HG03457 (cell line): ENCODE measurements at regions not wholly inside any gene's neighbourhood (a gene's known extent, or its start where the extent isn't known, plus 50 kb on each side); places are given as distances from the start of the nearest gene placed in this dataset.

ENCODE experiments used
- ATAC-seq: cut with Tn5 transposase; IDR thresholded peaks from one replicate; pipeline ENCODE4 v1.9.1; 2021; ENCODE audit warnings: moderate number of reproducible peaks; ENCODE audit not compliant: unreplicated experiment

- no peak for ATAC-seq
Measured at GRCh38 chr3:117063930-117064329, 354.4 kb downstream of the TUSC7 start.

GRCh38 chr3:117068301-117068700 is 358.7 kb downstream of the TUSC7 start:
- ATAC-seq, result no peak

- ATAC-seq, result no peak
Measured at GRCh38 chr3:117074826-117075225, 365.2 kb downstream of the TUSC7 start.

- ATAC-seq, result no peak
Measured at GRCh38 chr3:117079997-117080396, 370.4 kb downstream of the TUSC7 start.

- ATAC-seq, result no peak
Measured at GRCh38 chr3:117080872-117081271, 371.3 kb downstream of the TUSC7 start.

DNA sequence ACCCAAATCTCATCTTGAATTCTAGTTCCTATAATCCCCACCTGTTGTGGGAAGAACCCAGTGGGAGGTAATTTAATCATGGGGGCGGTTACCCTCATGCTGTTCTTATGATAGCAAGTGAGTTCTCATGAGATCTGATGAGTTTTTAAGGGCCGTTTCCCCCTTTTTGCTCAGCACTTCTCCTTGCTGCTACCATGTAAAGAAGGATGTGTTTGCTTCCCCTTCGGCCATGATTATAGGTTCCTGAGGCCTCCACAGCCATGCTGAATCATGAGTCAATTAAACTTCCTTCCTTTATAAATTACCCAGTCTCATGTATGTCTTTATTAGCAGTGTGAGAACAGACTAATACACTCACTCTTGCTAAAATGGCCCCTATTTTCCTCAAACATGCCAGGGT is 374.7 kb downstream of the TUSC7 start:
- ATAC-seq, result no peak

DNA sequence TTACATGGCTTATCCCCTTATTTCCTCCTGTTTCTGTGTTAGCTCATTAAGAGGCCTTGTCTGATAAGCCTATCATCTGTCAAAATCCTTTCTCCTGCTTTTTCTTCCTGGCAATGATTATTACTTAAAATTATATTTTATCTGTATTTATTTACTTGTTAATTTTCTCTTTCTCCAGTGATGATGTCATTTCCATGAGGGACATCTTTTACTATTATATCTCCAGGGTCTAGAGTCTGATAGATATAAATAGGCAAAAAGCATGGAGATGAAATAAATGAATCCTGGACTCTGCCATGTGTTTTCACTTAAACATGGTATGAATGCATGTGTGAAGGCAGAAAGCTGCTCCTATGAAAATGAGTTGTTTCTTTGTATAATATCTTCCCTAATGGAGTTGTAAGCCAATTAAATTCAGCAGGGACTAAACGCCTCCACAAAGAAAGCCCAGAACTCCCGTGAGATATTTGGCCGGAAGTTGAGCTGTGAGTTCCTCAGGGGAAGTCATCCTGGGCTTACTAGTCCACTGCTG is 375.2 kb downstream of the TUSC7 start:
- no peak for ATAC-seq

DNA sequence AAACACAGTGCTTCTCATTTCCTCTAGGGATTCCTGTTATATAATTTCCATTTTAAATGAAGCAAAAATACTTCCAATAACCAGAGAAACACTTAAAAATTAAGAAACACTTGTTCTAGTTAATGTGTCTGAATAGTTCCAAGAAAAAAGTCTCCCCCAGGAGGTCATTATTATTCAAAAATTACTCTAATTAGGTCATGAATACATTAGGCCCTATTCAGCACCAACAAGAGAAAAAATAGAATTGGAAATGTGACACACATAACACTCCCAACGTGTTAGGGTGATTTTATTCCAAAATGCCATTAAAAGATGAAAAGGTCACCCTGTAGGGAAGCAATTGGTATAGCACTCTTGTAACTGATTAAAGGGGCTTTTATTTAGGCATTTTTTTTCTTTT is 382.1 kb downstream of the TUSC7 start:
- ATAC-seq, result no peak

DNA sequence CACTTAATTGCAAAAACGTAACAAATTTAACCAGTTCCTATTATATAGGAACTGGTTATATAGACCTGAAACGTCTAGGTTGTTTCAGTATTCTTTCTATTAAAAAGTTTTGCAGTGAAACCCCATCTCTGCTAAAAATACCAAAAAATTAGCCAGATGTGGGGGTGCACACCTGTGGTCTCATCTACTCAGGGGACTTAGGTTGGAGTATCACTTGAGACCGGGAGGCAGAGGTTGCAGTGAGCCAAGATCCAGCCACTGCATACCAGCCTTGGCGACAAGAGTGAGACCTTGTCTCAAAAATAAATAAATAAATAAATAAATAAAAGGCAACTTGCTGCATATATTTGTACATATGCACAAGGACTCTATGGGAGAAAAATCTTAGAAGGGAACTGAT is 387.0 kb downstream of the TUSC7 start:
- ATAC-seq, result no peak

DNA sequence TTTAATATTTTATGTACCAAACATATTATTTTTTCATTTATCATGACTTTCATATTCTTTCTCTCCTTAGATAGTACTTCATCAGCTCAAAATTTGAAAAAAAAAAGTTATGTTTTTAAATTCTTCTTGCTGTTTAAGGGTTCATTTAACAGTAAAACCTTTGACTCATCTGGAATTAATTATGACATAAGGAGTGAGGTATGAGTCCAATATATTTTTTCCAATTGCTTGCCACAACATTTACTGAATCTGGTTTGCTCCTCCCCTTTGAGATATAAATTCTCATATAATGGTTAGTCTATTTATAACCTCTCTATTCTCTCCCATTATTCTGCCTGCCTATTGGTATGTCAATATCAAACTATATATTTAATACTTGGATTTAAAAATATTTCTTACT is 387.8 kb downstream of the TUSC7 start:
- no peak for ATAC-seq

- ATAC-seq, result no peak
Measured at GRCh38 chr3:117101697-117102096, 392.1 kb downstream of the TUSC7 start.

DNA sequence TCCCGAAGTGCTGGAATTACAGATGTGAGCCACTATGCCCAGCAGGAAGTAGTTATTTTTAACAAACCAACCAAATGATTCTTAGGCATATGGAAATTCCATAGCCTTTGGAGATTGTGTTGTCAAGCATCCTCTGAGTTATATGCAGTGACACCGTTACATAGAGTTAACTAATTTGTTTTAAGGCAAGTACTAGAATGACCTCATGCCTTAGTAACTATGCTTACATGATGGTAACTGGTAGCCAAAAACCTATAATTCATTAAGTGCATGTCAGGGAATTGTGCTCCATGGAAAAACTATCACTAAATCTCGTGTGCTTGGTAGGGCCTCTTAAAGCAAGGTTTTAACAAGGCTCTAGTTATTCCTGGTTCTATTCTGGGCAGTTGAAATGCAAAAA is 392.8 kb downstream of the TUSC7 start:
- no peak for ATAC-seq

DNA sequence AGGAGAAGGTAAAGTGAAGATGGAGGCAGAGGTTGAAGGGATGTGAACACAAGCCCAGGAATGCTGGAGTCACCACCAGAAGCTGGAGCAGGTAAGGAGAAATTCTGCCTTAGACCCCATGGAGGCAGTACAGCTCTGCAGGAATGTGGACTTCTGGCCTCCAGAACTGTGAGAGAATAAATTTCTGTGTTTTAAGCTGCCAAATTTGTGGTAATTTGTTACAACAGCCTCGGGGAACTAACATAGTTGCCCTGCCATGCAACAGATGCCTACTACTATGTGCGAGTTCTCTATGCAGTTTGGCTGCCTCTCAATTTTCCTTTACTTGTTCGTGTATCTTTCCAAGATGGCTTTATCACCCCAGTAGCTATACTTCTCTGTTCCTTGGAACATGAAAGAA is 394.1 kb downstream of the TUSC7 start:
- no peak for ATAC-seq

GRCh38 chr3:117104381-117104780 is 394.8 kb downstream of the TUSC7 start:
- no peak for ATAC-seq

DNA sequence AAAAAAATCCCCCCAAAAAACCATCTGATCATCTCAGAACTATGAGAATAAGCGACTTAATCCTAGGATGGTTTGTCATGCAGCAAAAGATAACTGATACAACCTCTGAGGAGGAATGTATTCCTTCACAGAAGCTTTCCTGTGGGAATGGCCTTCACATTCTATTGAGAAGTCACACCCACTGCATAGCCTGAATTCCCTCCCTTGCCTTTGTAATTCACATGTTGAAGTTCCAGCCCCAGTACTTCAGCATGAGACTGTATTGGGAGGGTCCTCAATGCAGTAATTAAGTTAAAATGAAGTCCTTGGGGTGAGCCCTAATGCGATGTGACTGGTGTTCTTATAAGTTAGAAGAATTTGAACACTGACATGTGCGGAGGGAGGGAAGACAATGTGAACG is 395.2 kb downstream of the TUSC7 start:
- no peak for ATAC-seq

DNA sequence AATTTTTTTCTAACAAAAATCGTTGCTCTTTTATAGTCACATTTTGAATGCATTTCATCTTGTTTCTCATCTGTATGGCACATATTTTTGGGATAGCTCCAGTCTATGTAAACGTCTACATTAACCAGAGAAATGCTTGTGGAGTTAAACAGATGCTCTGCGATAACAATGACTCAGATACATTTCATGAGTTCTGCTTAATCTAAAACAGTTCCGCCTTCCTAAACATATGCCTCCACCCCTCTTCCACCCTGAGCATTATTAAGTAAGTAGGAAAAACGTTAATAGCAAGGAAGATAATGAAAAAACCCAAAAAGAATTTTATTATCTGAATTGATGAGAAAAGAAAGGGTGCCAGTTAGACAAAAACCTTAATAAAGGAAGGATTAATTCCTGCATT is 396.1 kb downstream of the TUSC7 start:
- no peak for ATAC-seq

- ATAC-seq, result no peak
Measured at GRCh38 chr3:117106396-117106795, 396.8 kb downstream of the TUSC7 start.

DNA sequence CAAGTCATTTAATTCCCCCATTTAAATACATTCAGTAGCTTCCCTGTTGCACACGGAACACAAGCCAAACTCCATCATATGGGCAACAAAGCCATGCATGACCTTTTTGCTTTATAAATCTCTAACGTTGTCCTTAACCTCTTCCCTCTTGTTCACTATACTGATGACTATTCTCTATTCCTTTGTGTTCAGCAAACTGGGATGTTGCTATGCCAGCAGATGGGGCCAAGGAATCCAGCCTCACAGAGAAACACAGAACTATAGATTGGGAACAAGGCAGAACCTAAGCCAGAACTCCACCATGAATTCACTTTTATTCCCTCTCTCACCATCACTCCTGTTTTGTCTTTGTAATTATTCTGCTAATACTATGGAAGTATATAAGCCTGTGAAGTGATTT is 398.4 kb downstream of the TUSC7 start:
- no peak for ATAC-seq

DNA sequence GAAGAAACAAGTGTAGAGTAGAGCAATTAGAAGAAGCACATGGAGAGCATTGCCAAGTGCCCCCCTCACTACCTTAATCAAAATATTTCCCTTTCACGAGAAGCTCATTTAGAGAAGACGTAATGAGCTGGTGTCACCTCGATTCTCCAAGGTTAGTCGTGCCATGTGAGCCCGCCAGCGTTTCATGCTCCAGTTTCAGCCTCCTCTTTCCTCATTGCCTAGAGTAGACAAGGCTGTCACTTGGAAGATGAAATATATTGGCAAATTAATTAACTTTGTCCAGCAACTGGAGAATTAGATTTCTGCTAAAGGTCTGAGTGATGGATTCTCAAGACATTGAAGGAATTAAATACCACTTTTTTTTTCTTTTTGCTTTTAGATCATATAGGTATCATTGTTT is 399.6 kb downstream of the TUSC7 start:
- no peak for ATAC-seq

DNA sequence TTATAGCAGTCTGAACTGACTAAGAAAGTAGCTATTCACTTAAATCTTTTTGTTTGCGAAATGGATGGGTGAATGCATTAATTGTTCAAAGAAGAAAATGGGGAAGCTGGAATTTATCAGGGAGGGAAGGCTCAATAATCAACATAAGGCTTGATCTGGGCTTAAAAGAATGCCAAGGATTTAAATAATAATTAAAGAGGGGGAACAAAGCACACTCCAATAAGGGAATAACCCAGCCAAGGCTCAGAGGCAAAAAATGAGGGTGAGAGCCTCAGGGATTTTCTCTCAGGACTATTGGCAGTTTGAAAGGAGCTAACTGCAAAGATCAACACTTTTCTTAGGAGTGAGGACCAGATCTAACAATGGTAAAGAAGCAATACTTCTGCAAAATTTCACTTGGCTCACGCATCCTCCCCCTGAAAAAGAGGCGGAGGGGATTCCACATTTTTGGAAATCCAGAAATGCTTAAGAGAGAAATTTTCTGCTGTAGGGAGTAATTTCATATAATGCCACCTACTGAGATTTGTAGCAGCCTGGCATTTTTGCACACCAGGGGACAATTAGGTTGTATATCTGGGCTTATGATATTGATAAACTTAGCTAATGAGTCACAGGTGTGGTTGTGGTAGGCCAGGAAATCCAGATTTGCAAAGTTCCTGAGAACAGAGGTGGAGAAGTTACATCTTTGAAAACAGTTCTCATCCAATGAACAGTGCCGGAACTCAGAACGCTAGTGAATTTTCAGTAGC is 405.1 kb downstream of the TUSC7 start:
- no peak for ATAC-seq

DNA sequence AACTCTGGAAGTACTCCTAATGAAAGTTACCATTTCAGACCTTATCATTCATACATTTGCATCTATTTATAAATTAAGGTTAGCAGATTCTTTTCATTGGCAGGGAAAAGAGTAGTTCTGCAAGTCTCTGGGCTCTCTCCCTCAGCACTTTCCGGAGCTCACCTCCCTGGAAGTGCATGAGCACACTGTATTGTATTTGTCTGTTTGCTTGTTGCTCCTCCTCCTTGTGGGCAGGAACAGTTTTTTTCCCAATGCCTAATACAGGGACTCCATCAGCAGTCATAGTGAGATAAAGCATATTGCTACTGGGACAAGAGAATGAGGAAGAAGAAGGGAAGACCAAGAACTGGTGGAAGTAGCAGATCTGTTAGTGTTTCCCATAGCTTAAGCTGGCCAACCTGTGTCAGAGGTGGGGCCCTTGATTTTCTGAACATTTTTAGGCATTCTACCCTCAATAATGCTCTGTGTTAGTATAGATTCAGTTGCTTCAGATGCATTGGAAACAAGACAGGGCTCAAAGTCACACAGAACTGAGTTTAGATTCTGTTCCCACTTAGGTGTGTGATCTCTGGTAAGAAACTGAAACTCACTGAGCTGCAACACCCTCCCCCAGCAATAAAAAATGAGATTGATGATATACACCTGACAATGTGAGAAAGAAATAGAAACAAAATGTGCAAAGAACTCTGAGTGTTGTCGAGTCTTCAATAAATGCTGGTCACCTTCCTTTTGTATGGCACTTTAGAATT is 407.8 kb downstream of the TUSC7 start:
- no peak for ATAC-seq

DNA sequence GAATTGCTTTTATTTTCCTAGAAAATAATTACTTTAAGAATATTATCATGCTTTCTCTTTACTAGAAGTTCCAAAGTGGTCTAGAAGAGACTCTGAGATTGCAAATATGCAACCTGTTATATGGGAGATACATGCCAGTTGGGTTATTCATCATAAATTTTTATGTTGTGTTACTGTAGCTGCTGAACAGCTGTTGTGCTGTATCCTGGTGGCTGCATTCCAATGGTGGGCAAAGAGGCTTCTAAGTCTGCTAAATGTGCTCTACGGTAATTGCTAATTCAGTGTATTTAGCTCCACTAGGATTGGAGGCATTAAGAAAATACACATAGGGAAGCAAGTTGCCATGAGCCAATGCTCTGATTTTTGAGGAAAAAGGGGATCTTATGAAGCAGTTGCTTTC is 409.0 kb downstream of the TUSC7 start:
- ATAC-seq, result no peak
